AG04450 (cell line): ENCODE measurements at regions not wholly inside any gene's neighbourhood (a gene's known extent, or its start where the extent isn't known, plus 50 kb on each side); places are given as distances from the start of the nearest gene placed in this dataset.

Experiments used
- CTCF ChIA-PET: fragments of 300-600, 350-600 bp; formaldehyde crosslinking; extraction: SDS; loops from one replicate; lab custom pipeline; 2022; ENCODE audit warnings: antibody characterized with exemption, inconsistent platforms; lab: Charles Lee
- POLR2A ChIA-PET: fragments of 350-600 bp; formaldehyde crosslinking; extraction: SDS; loops from one replicate; lab custom pipeline; 2021; ENCODE audit warnings: antibody characterized with exemption, inconsistent platforms; lab: Yijun Ruan, JAX
- DNase-seq: peaks from one replicate; pipeline ENCODE4 v3.0.0-alpha.2; 2011; ENCODE audit warnings: low read depth, low spot score
- H3K27ac ChIP-seq: one replicate; pipeline ENCODE4 v1.5.1; 2012; ENCODE audit warnings: low read depth, low read length, control low read depth
- H3K27me3 ChIP-seq: one replicate; pipeline ENCODE4 v1.6.0; 2012; ENCODE audit warnings: low read length; ENCODE audit not compliant: control insufficient read depth, insufficient read depth
- H3K4me3 ChIP-seq: 2 replicates; pipeline ENCODE4 v1.5.1; 2011; ENCODE audit warnings: mild to moderate bottlenecking, low read depth, low read length, control low read depth
- H3K9me3 ChIP-seq: 2 replicates; pipeline ENCODE4 v1.5.1; 2012; ENCODE audit warnings: low read length; ENCODE audit not compliant: control insufficient read depth, insufficient read depth
- CTCF ChIP-seq: IDR thresholded peaks from 2 replicates; pipeline ENCODE4 v1.5.1; 2011; ENCODE audit warnings: low read depth, low read length, control low read depth, inconsistent platforms

- TF ChIP-seq CTCF = no peak
- CTCF ChIA-PET = interaction anchor here (3.1 kb wide), 1 partner anchor 81 kb away, joined by 29 read pairs; no protein-coding TSS in a partner anchor
- no peaks in the 10 kb centered on the region for H3K27me3 ChIP-seq
- H3K4me3 ChIP-seq = 0 out of 2 replicates have a peak overlapping the region, but pooled peaks have one; percentile 10
- peak overlapping the region; percentile 94 for H3K27ac ChIP-seq
- H3K9me3 ChIP-seq = peaks cover 5% of the 10 kb centered on the region; the same call in 1 of the 2 replicates
- DNase-seq = no peak
- POLR2A ChIA-PET = interaction anchor here (0.9 to 1.5 kb wide), 7 partner anchors 12 to 80 kb away, joined by 3 to 8 read pairs (median 5); no protein-coding TSS in a partner anchor
These were observed 63.0 kb upstream of the PPARA start for GRCh38 chr22:46087336-46087690.

GRCh38 chr22:46087816-46088277 lies 62.5 kb upstream of the PPARA start:
- Histone ChIP-seq H3K27me3 (no peaks in the 10 kb centered on the region), H3K4me3 (peak overlapping the region; percentile 36), H3K9me3 (peaks cover 5% of the 10 kb centered on the region; the same call in 1 of the 2 replicates), H3K27ac (peak overlapping the region; percentile 94)
- ChIA-PET CTCF (interaction anchor here (3.1 kb wide), 1 partner anchor 82 kb away, joined by 29 read pairs; no protein-coding TSS in a partner anchor), POLR2A (interaction anchor here (0.7 to 1.5 kb wide), 10 partner anchors 9 to 81 kb away, joined by 3 to 8 read pairs (median 4); no protein-coding TSS in a partner anchor)
- peak; percentile 81 for DNase-seq
- TF ChIP-seq CTCF = no peak

- CTCF ChIA-PET = interaction anchor here (0.5 to 3.1 kb wide), 3 partner anchors 82 to 112 kb away, joined by 3 to 29 read pairs (median 5); partner anchors contain the start of gene WNT7B
These were observed 61.6 kb upstream of the PPARA start for GRCh38 chr22:46088541-46089311.

GRCh38 chr22:46089426-46090035 lies 60.8 kb upstream of the PPARA start:
- H3K27me3 ChIP-seq = no peaks in the 10 kb centered on the region
- peaks cover 5% of the 10 kb centered on the region; the same call in 1 of the 2 replicates for H3K9me3 ChIP-seq
- H3K4me3 ChIP-seq = no peak overlapping the region
- H3K27ac ChIP-seq = peak overlapping the region; percentile 94
- no peak for TF ChIP-seq CTCF
- DNase-seq = no peak
- ChIA-PET CTCF (interaction anchor here (1.0 to 3.1 kb wide), 2 partner anchors 83 to 95 kb away, joined by 3 to 29 read pairs; no protein-coding TSS in a partner anchor), POLR2A (interaction anchor here (1.2 kb wide), 1 partner anchor 83 kb away, joined by 4 read pairs; no protein-coding TSS in a partner anchor)

More at GRCh38 chr22:46088541-46089311, 61.6 kb upstream of the PPARA start:
- Histone ChIP-seq H3K9me3 (peaks cover 5% of the 10 kb centered on the region; the same call in 1 of the 2 replicates), H3K27ac (peak overlapping the region; percentile 94), H3K27me3 (no peaks in the 10 kb centered on the region), H3K4me3 (no peak overlapping the region)
- TF ChIP-seq CTCF = no peak
- POLR2A ChIA-PET = interaction anchor here (0.7 to 1.5 kb wide), 10 partner anchors 10 to 83 kb away, joined by 3 to 8 read pairs (median 4); no protein-coding TSS in a partner anchor
- no peak for DNase-seq
